GM18505 (cell line): ENCODE measurements at regions not wholly inside any gene's neighbourhood (a gene's known extent, or its start where the extent isn't known, plus 50 kb on each side); places are given as distances from the start of the nearest gene placed in this dataset.
"Not testable (repeated sequence)": the region's sequence is repeated elsewhere in the genome, so short reads cannot be mapped to it uniquely, and the experiment has no call there.

Experiments
- ATAC-seq: cut with Tn5 transposase; IDR thresholded peaks from one replicate; pipeline ENCODE4 v1.9.1; 2021; ENCODE audit not compliant: unreplicated experiment
- POLR2A ChIP-seq: IDR thresholded peaks from 4 replicates; pipeline ENCODE4 v1.6.1; 2011; ENCODE audit warnings: borderline replicate concordance; ENCODE audit not compliant: insufficient read depth, insufficient read length; ENCODE audit errors: extremely low read depth

- ATAC-seq: no peak
- no peak for TF ChIP-seq POLR2A
Observed at GRCh38 chr11:21761000-21761399, 431.9 kb upstream of the ANO5 start.

DNA sequence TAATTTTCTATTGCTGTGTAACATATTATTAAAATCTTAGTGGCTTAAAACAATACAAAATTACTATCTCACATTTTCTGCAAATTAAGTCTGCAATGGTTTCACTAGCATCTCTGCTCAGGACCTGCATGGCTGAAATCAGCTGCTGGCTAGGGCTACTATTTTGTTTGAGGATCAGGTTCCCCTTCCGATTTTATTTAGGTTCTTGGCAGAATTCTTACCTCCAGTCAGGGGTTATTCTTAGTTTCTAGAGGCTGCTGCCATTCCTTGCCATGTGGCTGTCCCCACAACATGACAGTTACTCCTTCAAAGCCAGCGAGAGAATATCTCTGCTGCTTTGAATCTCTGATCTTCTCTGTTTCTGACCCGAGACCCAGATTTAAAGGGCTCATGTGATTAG lies 424.5 kb upstream of the ANO5 start:
- no peak for ATAC-seq
- TF ChIP-seq POLR2A: no peak

DNA sequence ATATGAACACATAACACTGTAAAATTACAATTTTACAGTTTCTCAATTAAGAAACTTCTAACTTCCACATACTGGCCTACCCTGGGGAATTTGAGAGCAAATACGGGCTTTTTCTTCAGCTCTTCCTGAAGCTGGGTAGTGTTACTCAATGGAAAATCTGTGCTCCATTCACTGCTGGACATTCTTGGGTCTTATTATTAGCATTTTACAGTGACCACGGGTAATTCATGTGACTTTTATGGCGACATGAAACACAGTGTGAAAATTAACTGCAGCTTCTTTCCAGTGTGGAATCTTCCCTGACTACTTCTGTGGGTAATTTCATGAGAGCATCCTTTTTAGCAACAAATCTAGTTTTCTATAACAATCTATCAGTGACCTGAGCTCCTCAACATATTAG lies 423.7 kb upstream of the ANO5 start:
- no peak for TF ChIP-seq POLR2A
- ATAC-seq: no peak

GRCh38 chr11:21771097-21771496 lies 421.8 kb upstream of the ANO5 start:
- no peak for ATAC-seq
- no peak for TF ChIP-seq POLR2A

- no peak for ATAC-seq
- no peak for TF ChIP-seq POLR2A
Observed at GRCh38 chr11:21774212-21774611, 418.7 kb upstream of the ANO5 start.

GRCh38 chr11:21775911-21776310 lies 417.0 kb upstream of the ANO5 start:
- ATAC-seq: no peak
- no peak for TF ChIP-seq POLR2A

DNA sequence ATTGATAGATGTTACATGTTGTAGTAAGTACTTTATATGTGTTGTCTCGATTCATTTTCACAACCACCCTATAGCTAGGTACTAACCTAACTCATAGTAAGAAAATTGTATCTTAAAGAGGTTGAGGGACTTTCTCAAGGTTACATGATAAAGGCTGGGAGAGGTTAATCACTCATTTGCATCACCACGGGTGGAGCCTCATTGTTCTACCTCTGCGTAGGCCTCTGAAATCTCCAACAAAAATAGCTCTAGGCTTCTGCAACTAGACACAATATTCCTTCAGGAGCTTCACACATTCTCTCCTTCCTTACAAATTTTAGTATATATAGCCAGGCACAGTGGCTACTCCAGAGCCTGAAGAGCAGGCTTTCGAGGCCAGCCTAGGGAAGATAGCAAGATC lies 408.9 kb upstream of the ANO5 start:
- ATAC-seq: no peak
- TF ChIP-seq POLR2A: no peak

DNA sequence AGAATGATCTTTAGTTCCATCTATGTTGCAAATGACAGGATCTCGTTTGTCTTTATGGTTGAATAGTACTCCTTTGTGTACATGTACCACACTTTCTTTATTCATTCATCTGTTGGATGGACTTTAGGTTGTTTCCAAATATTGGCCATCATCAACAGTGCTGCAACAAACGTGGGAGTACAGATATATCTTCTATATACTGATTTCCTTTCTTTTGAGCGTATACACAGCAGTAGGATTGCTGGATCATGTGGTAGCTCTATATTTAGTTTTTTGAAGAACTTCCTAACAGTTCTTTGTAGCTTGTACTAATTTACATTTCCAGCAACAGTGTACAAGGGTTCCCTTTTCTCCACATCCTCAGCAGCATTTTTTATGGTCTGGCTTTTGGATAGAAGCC lies 407.5 kb upstream of the ANO5 start:
- TF ChIP-seq POLR2A: no peak
- no peak for ATAC-seq

- no peak for ATAC-seq
- no peak for TF ChIP-seq POLR2A
Observed at GRCh38 chr11:21794306-21794705, 398.6 kb upstream of the ANO5 start.

DNA sequence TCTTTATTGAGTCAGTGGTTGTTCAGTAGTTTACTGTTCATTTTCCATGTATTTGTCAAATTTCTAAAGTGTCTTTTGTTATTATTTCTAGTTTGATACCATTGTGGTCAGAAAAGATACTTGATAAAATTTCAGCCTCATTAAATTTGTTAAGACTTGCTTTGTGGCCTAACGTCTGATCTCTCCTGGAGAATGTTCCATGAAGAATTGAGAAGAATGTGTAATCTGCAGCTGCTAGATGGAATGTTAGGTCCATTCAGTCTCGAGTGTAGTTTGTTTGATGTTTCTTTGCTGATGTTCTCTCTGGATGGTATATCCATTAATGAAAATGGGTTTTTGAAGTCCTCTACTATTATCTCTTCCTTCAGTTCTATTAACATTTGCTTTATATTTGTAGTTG lies 394.7 kb upstream of the ANO5 start:
- no peak for ATAC-seq
- TF ChIP-seq POLR2A: no peak

DNA sequence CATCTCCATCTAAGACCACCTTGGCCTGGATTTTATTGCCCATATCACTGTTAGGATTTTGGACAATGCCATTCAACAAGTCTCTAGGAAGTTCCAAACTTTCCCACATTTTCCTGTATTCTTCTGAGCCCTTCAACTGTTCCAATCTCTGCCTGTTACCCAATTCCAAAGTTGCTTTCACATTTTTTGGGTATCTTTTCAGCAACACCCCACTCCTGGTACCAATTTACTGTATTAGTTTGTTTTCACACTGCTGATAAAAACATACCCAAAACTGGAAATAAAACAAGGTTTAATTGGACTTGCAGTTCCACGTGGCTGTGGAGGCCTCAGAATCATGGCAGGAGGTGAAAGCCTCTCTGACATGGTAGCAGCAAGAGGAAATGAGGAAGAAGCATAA lies 388.4 kb upstream of the ANO5 start:
- ATAC-seq: not testable (repeated sequence)

GRCh38 chr11:21806508-21806907 lies 386.4 kb upstream of the ANO5 start:
- no peak for ATAC-seq

DNA sequence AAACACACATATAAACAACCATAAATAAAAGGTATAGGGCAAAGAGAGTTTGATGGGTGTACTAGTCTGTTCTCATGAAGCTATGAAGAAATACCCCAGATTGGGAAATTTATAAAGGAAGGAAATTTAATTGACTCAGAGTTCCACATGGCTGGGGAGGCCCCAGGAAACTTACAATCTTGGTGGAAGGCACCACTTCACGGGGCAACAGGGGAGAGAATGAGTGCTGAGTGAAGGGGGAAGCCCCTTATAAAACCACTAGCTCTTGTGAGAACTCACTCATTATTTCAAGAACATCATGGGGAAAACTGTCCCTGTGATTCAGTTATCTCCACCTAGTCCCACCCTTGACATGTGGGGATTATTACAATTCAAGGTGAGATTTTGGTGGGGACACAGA lies 385.9 kb upstream of the ANO5 start:
- TF ChIP-seq POLR2A: no peak
- ATAC-seq: no peak

More at GRCh38 chr11:21806508-21806907, 386.4 kb upstream of the ANO5 start:
- TF ChIP-seq POLR2A: no peak

DNA sequence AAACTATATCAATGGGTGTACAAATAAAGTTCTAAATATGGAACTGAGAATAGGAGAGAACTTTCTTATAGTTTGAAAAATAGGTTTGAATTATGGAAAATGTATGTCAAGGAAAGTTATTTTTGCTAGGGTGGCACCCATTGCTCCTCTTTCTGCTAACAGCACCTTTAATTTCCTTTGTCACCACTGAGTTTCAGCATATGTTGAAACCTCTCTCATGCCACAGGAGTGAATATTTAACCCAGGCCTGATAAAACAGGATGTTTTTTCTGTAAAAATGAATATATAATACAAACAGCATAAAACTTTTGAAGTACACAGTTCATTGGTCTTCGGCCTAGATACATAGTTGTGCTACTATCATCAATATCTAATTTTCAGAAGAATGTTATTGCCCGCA lies 385.5 kb upstream of the ANO5 start:
- ATAC-seq: no peak
- no peak for TF ChIP-seq POLR2A

- no peak for TF ChIP-seq POLR2A
- no peak for ATAC-seq
Observed at GRCh38 chr11:21810650-21811049, 382.2 kb upstream of the ANO5 start.
